ENCODE measurements at regions not wholly inside any gene's neighbourhood (a gene's known extent, or its start where the extent isn't known, plus 50 kb on each side); places are given as distances from the start of the nearest gene placed in this dataset.

DNA sequence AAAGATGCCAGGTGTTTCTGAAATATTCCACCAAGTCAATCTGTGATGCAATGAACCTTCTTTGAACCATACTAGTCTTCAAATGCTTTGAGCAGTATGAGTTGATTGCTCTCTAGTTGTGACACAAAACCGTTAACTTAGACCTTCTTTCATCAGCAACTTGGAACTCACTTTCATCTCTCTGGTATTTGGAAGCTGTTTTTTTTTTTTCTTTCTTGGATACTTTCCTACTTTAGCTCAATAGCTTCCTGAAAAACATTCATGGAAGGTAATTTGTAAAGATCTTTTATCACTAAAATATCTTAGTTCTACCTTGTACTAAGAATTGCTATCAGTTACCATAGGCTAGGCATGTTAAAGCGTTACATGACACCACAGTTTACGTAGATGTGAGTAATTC lies 1071.9 kb upstream of the CHAC2 start:
- TF ChIP-seq, protein P1, sequence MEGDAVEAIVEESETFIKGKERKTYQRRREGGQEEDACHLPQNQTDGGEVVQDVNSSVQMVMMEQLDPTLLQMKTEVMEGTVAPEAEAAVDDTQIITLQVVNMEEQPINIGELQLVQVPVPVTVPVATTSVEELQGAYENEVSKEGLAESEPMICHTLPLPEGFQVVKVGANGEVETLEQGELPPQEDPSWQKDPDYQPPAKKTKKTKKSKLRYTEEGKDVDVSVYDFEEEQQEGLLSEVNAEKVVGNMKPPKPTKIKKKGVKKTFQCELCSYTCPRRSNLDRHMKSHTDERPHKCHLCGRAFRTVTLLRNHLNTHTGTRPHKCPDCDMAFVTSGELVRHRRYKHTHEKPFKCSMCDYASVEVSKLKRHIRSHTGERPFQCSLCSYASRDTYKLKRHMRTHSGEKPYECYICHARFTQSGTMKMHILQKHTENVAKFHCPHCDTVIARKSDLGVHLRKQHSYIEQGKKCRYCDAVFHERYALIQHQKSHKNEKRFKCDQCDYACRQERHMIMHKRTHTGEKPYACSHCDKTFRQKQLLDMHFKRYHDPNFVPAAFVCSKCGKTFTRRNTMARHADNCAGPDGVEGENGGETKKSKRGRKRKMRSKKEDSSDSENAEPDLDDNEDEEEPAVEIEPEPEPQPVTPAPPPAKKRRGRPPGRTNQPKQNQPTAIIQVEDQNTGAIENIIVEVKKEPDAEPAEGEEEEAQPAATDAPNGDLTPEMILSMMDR (IDR thresholded peaks at IDR 0.05): no peak
- TF ChIP-seq POLR2A (IDR thresholded peaks at IDR 0.05): no peak
- TF ChIP-seq POLR2AphosphoS5 (IDR thresholded peaks at IDR 0.05): no peak
- TF ChIP-seq EP300 (IDR thresholded peaks at IDR 0.05): no peak

Measured in suprapubic skin (tissue), 4 donors.